AML-193 (cell line): ENCODE measurements at regions not wholly inside any gene's neighbourhood (a gene's known extent, or its start where the extent isn't known, plus 50 kb on each side); places are given as distances from the start of the nearest gene placed in this dataset.
"Not testable (repeated sequence)": the region's sequence is repeated elsewhere in the genome, so short reads cannot be mapped to it uniquely, and the experiment has no call there.

Experiments
- DNase-seq, 2 experiments: peaks; one replicate each; lab custom pipeline; 2025; lab: John Stamatoyannopoulos, UW

- DNase-seq: no peak
Observed at GRCh38 chr2:182638667-182639066, 77.4 kb upstream of the DNAJC10 start.

GRCh38 chr2:182639971-182640370, 76.1 kb upstream of the DNAJC10 start:
- no peak for DNase-seq

- peak in 1 of 2 experiments; percentile 14 for DNase-seq
Observed at GRCh38 chr2:182642328-182642727, 73.7 kb upstream of the DNAJC10 start.

- DNase-seq: no peak
Observed at GRCh38 chr2:182646763-182647498, 69.1 kb upstream of the DNAJC10 start.

GRCh38 chr2:182647499-182647787, 68.6 kb upstream of the DNAJC10 start:
- DNase-seq: no peak

- DNase-seq: peak; percentile 11 to 15
Observed at GRCh38 chr2:182649316-182649715, 66.7 kb upstream of the DNAJC10 start.

- peak; percentile 46 to 56 for DNase-seq
Observed at GRCh38 chr2:182650704-182651103, 65.4 kb upstream of the DNAJC10 start.

- no peak for DNase-seq
Observed at GRCh38 chr2:182652326-182652725, 63.7 kb upstream of the DNAJC10 start.

- DNase-seq: no peak
Observed at GRCh38 chr2:182655750-182656149, 60.3 kb upstream of the DNAJC10 start.

- no peak for DNase-seq
Observed at GRCh38 chr2:182664212-182664611, 51.8 kb upstream of the DNAJC10 start.

GRCh38 chr2:182665500-182665899, 50.6 kb upstream of the DNAJC10 start:
- not testable (repeated sequence) for DNase-seq
